GM18517 (cell line): ENCODE measurements at regions not wholly inside any gene's neighbourhood (a gene's known extent, or its start where the extent isn't known, plus 50 kb on each side); places are given as distances from the start of the nearest gene placed in this dataset.
A peak's percentile ranks its signal among the peaks of the same experiment; 100 is the strongest.

Experiments used
- ATAC-seq: cut with Tn5 transposase; IDR thresholded peaks from one replicate; pipeline ENCODE4 v1.9.1; 2021; ENCODE audit warnings: mild to moderate bottlenecking, moderate library complexity; ENCODE audit not compliant: unreplicated experiment

GRCh38 chr14:38904959-38905358 lies 198.1 kb downstream of the SEC23A start:
- ATAC-seq: no peak

DNA sequence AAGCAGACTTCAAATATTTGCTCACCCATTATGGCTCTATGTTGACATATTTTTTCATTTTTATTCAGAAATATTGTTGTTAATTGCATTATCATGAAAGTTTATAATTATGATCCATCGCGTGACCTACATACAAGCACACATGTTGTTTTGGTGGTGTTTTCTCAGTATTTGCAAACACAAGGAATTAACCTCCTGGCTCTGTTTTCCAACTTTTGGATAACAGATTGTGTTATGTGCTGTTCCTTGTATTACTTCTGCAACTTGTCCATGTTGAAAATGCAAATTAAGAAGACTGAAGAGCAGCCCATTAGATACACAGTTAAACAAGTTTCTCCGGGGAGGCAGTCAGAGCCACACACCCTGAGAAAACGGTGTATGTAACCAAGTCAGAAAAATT lies 201.2 kb downstream of the SEC23A start:
- ATAC-seq: no peak

GRCh38 chr14:38900887-38901286 lies 202.1 kb downstream of the SEC23A start:
- ATAC-seq: no peak

DNA sequence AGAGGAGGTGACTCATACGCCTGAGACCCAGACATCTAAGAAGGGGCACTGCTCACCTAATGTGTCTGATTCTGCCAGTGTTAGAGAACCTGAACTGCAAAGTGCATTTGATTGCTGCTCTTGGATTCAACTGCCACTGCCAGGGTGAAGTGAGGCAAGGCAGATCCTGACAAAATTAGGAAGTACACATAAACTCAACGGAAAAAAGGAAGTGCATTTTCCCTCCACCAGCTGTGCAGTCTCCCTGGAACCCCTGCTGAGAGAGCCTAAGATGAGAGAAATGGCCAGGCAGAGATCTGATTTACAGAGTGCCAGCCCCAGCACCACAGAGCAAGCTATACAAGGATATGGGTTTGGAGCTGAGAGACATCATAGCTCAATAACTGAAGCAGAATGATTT lies 215.3 kb downstream of the SEC23A start:
- no peak for ATAC-seq

DNA sequence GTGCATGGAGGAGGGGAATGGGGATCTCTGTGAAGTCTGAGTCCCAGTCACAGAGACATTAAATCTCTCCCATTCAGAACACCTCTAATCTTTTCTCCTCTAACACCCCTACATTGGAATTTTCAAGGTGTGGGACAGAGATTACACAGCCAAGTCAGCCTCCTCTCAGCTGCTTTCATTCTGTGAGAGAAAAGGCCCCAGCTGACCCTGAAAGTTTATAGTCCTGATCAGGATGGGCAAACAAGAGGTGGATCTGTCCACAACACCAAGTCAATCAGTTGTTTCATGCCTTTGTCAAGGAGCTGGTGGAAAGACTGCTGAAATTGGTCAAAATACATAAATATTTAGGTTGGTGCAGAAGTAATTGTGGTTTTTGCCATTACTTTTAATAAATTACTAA lies 218.9 kb downstream of the SEC23A start:
- ATAC-seq: no peak

GRCh38 chr14:38883127-38883526 lies 219.9 kb downstream of the SEC23A start:
- ATAC-seq: no peak

GRCh38 chr14:38882533-38882932 lies 220.5 kb downstream of the SEC23A start:
- no peak for ATAC-seq

DNA sequence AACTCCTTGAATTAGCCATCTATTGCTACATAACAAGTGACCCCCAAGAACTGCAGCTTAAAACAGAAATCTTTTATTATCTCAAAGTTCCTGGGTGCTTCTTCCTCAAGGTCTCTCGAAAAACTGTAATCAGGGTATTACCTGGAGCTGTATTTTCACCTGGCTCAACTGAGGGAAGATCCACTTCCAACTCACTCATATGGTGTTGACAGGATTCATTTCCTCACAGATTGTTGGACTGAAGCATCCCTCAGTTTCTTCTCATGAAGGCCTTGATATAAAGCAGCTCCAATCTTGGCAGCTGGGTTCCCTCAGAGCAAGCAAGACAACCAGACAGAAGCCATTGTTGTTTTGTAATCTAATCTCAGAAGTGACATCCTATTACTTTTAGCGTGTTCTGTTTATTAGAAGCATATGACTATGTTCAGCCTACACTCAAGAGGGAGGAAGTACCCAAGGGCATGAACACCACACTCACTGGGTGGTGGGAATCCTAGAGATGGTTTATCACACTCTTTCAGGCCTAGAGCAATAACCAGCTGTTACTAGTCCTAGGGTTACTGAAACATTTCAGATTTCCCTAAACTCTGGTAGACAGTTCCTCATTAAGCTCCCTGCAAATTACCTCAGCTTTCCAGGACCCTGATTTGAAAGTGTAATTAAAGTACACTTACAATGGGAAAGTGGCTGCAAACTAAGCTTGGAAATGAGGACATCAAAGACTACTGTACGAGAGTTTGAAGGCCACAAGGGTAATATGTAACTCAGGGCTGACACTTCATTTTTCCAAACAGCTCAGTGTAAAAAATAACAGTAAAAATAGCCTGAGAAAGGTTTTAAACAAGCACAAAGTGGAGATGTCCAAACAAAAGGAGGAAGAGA lies 222.2 kb downstream of the SEC23A start:
- no peak for ATAC-seq

- ATAC-seq: no peak
Measured at GRCh38 chr14:38877744-38878388, 225.2 kb downstream of the SEC23A start.

GRCh38 chr14:38874721-38875120 lies 228.3 kb downstream of the SEC23A start:
- no peak for ATAC-seq

DNA sequence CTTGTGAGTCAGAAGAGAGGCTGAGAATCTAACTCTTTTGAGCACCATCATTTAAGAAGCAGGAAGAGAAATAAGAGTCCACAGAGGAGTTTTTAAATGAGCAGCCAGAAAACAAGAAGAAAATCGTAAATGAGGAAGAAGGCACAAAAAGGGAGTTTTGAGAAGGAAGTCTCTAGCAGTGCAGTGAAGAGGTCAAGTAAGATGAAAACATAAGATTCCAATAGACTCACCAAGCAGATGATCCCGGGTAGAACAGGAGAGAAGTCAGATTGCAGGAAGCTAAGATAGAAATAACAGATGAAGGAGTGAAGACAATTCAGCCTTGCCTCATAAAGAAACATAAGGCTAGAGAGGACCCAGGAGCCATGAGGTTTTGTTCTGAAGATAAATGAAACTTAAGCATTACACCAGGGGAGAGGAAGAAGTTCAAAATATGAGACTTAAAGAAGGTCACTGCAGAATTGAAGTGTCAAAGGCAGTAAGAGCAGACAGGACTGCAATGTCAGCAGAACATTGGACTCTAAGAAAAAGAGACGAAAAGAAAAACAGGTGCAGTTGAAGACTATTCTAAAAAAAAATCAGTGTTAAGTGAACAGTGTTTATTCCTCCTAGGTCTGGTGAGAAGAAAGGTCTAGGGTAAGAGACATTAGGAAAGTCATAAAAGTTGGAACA lies 229.0 kb downstream of the SEC23A start:
- ATAC-seq: no peak

GRCh38 chr14:38870296-38870836 lies 232.7 kb downstream of the SEC23A start:
- no peak for ATAC-seq

GRCh38 chr14:38868399-38869290 lies 234.4 kb downstream of the SEC23A start:
- no peak for ATAC-seq

DNA sequence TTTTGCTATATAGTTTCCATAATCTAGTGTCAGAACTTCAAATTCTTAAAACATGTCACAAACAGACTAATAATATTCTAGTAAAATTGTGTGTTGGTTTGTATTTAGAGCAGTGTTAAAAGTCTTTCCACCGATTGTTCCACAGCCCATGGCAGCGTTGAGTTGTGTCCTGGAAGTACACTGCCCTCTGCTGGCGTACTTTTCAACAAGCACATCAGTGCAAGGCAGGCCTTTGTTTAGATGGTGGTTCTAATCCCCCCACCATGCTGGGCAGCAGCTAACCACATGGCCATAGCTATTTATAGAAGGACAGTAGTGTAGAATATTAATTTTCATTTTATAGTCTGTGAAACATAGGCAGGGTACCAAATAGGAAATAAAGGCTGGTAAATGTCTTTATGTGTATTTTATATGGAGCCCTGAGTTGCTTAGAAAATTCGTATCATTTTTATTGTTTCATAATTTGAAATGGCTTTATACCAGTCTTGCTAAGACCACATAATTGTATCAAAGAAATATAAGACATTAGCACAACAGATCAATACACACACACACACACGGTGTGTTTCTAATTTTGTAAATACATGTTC lies 235.4 kb downstream of the SEC23A start:
- peak; percentile 94 for ATAC-seq

GRCh38 chr14:38866461-38866860 lies 236.6 kb downstream of the SEC23A start:
- ATAC-seq: no peak

DNA sequence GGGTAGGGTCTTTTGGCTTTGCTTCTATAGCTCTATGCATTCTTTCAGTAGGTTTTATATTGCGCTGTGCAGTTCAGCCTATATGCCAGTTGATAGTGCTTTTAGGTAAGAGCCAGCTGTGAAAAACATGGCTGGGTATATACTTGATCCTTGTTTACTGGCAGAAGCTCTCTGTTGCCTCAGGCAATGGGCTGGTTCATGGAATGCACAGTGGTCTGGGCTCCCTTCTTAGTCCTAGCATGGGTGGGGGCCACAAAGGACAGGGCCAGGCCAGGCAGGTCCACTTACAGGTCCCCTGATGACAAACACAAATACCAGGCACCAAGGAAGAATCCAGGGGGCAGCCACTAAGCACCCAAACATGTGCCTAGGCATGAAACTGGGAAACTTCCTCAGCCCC lies 240.7 kb downstream of the SEC23A start:
- ATAC-seq: no peak

DNA sequence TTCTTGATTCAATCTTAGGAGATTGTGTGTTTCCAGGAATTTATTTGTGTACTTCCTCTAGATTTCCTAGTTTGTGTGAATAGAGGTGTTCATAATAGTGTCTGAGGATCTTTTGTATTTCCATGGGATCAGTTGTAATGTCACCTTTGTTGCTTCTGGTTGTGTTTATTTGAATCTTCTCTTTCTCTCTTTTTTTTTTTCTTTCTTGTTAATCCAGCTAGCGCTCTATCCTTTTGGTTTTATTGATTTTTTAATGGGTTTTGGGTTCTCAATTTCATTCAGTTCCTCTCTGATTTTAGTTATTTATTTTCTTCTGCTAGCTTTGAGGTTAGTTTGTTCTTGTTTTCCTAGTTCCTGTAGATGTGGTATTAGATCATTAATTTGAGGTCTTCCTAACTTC lies 242.5 kb downstream of the SEC23A start:
- ATAC-seq: no peak

GRCh38 chr14:38856798-38857197 lies 246.2 kb downstream of the SEC23A start:
- no peak for ATAC-seq

- no peak for ATAC-seq
Measured at GRCh38 chr14:38855513-38855912, 247.5 kb downstream of the SEC23A start.

- ATAC-seq: no peak
Measured at GRCh38 chr14:38851111-38851510, 251.9 kb downstream of the SEC23A start.
